Posterior cingulate gyrus (tissue), 11 donors: ENCODE measurements at regions not wholly inside any gene's neighbourhood (a gene's known extent, or its start where the extent isn't known, plus 50 kb on each side); places are given as distances from the start of the nearest gene placed in this dataset.

Source experiments
- DNase-seq, 10 donors: peaks; one replicate each; pipeline versions ENCODE4 v3.0.0 to v3.0.0-alpha.2; 2020 to 2021; ENCODE audit warnings: mixed read lengths in 3 of 10
- intact Hi-C: fragments of 100-400 bp; cut with DNase I; formaldehyde crosslinking; loops from one replicate; pipeline ENCODE4 v1.15.1; 2023

- no peak for DNase-seq
- intact Hi-C loops, result loop anchor here (1.0 kb wide), 1 partner anchor 245 kb away; no protein-coding TSS in a partner anchor
These were observed 76.4 kb upstream of the FAR2 start for GRCh38 chr12:29072631-29073030.

- peak in 1 of 10 donors; percentile 11 for DNase-seq
- intact Hi-C loops, result loop anchor here (1.0 kb wide), 1 partner anchor 244 kb away; no protein-coding TSS in a partner anchor
These were observed 75.3 kb upstream of the FAR2 start for GRCh38 chr12:29073631-29074239.

GRCh38 chr12:29081101-29081500 lies 68.0 kb upstream of the FAR2 start:
- intact Hi-C loops, result no loop called here
- DNase-seq, result no peak

GRCh38 chr12:29082522-29082921 lies 66.6 kb upstream of the FAR2 start:
- no peak for DNase-seq
- intact Hi-C loops, result no loop called here

- DNase-seq, result peak in 1 of 10 donors; percentile 57
These were observed 62.5 kb upstream of the FAR2 start for GRCh38 chr12:29086325-29087271.

GRCh38 chr12:29088611-29089219 lies 60.4 kb upstream of the FAR2 start:
- DNase-seq, result no peak
- intact Hi-C loops, result no loop called here

More at GRCh38 chr12:29086325-29087271, 62.5 kb upstream of the FAR2 start:
- intact Hi-C loops, result no loop called here
